ENCODE measurements at regions not wholly inside any gene's neighbourhood (a gene's known extent, or its start where the extent isn't known, plus 50 kb on each side); places are given as distances from the start of the nearest gene placed in this dataset.

DNA sequence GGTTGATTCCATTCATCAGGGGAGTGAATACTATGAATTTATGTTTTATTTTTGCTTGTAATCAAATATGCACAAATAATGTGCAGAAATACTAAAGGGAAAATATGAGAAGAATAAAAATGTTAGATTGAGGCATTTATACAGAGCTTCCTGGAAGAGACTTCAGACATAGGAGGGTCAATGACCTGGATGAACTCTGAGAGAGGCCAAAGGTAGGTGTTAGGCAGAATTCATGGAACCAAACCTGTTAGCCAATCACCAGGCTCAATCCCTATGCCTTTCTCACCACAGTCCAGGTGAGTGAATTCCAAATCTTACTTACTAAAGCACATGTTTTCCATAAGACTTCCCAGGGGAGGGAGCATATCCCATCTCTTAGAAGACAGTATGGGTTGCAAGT, 130.4 kb upstream of the NTF3 start:
- ChIA-PET POLR2A (ENCODE audit: low non-redundant PET) (no interaction called here), CTCF (no interaction called here)
- no peak for TF ChIP-seq CTCF (conservative IDR thresholded peaks at IDR 0.05; ENCODE audit: low read depth)
- DNase-seq (ENCODE audit: low spot score), result no peak
- no peak overlapping the region for H3K27ac ChIP-seq

GRCh38 chr12:5305425-5305824, 126.5 kb upstream of the NTF3 start:
- no peak for TF ChIP-seq CTCF (conservative IDR thresholded peaks at IDR 0.05; ENCODE audit: low read depth)
- no peak for DNase-seq (ENCODE audit: low spot score)
- no peak overlapping the region for H3K27ac ChIP-seq
- ChIA-PET CTCF (no interaction called here), POLR2A (ENCODE audit: low non-redundant PET) (no interaction called here)

DNA sequence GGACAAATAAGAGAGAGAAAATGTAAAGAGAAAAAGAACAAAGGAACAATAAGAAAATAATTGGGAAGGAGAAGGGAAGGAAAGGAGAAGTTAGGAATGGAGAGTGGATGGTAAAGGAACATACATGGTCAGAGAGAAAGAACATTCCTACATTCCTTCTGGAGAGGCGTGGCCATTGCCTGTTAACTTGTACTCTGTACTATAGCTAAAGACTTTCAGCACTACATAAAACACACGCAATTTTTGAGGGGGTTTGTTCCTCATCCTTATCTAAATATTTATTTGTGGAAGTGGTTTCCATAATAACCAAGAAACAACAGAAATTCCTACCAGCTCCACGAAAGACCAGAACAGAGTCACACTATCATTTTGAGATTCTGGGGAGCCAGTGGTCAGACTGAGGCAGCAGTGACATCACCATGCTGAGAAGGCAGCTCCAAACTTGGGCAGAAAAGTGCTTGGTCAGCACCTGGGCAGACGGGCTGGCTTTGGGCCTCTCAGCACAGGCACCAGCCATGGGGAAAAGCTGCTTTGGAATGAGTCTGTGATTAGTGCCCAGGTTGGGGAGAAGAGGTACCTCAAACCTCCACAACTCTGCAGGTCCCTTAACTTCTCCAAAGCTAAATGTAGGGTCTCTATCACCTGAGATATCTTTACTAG, 125.9 kb upstream of the NTF3 start:
- DNase-seq (ENCODE audit: low spot score), result no peak
- H3K27ac ChIP-seq, result no peak overlapping the region
- CTCF ChIA-PET, result no interaction called here
- POLR2A ChIA-PET (ENCODE audit: low non-redundant PET), result no interaction called here
- no peak for TF ChIP-seq CTCF (conservative IDR thresholded peaks at IDR 0.05; ENCODE audit: low read depth)

DNA sequence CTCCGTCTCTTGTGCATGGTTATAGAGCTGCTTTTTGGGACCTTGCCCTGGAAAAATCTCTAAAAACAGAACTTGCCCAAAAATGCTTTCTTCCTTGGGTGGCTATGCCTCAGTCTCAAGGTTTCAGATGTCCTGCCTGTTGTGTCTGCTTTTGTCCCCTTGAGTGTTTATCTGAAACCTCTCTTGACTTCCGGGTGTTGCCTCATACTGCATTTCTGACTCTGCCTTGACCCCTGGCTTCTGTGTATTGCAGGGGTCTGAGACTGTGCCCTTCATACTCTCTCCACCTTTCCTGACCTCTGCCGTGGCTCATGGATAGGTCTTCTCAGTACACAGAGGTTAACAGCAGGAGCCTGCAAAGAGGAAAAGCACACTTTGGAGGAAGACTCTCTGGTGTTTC, 124.8 kb upstream of the NTF3 start:
- no peak overlapping the region for H3K27ac ChIP-seq
- no peak for TF ChIP-seq CTCF (conservative IDR thresholded peaks at IDR 0.05; ENCODE audit: low read depth)
- CTCF ChIA-PET, result no interaction called here
- POLR2A ChIA-PET (ENCODE audit: low non-redundant PET), result no interaction called here
- DNase-seq (ENCODE audit: low spot score), result no peak

DNA sequence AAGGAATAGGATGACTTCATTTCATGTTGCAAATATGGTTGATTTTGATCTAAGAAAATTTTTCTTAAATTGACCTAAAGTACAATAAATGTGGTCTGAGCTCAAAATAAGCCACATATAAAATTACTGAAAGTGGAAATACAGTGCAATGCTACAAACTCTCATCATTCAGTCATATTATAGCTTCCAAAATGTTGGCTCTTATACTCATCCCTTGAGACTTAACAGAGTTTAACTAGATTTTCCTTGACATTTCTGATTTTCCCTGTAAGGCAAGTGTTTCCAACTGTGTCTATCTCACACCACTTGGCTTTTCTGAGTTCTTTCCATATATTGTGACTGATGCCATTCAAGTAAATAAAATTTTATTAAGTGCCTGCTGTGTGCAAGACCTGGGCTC, 123.7 kb upstream of the NTF3 start:
- no peak overlapping the region for H3K27ac ChIP-seq
- no peak for DNase-seq (ENCODE audit: low spot score)
- TF ChIP-seq CTCF (conservative IDR thresholded peaks at IDR 0.05; ENCODE audit: low read depth), result no peak
- CTCF ChIA-PET, result no interaction called here
- POLR2A ChIA-PET (ENCODE audit: low non-redundant PET), result no interaction called here

DNA sequence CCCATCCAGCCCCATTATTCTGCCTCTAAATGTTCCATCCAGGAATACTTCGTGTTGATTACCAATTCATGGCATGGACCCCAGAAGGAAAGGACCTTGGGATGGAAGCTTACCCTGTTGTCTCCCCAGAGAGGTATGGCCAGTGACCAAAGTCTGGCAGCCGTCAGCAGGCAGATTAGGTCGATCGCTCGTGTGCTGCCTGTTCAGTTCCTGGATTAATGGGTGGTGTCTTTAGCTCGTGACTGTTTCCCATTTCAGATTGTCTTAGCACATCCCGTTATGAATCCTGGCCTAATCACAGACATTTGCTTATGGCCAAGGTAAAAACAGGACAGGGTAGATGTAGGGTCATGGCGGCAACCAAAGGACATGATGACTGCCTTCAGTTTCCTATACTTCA, 122.9 kb upstream of the NTF3 start:
- ChIA-PET CTCF (no interaction called here), POLR2A (ENCODE audit: low non-redundant PET) (no interaction called here)
- TF ChIP-seq CTCF (conservative IDR thresholded peaks at IDR 0.05; ENCODE audit: low read depth), result no peak
- DNase-seq (ENCODE audit: low spot score), result no peak
- no peak overlapping the region for H3K27ac ChIP-seq

GRCh38 chr12:5309654-5310053, 122.3 kb upstream of the NTF3 start:
- ChIA-PET CTCF (no interaction called here), POLR2A (ENCODE audit: low non-redundant PET) (no interaction called here)
- no peak overlapping the region for H3K27ac ChIP-seq
- no peak for DNase-seq (ENCODE audit: low spot score)
- TF ChIP-seq CTCF (conservative IDR thresholded peaks at IDR 0.05; ENCODE audit: low read depth), result no peak
